KOPT-K1 (cell line): ENCODE measurements at regions not wholly inside any gene's neighbourhood (a gene's known extent, or its start where the extent isn't known, plus 50 kb on each side); places are given as distances from the start of the nearest gene placed in this dataset.
"Not testable (repeated sequence)": the region's sequence is repeated elsewhere in the genome, so short reads cannot be mapped to it uniquely, and the experiment has no call there.

Source experiments
- H3K27ac ChIP-seq: fragments of 200-600 bp; sonication (generic); 2 replicates; pipeline ENCODE4 v1.5.1; 2016; ENCODE audit warnings: antibody characterized with exemption, mild to moderate bottlenecking, low read depth, low read length; ENCODE audit not compliant: poor library complexity, severe bottlenecking
- H3K36me3 ChIP-seq: fragments of 200-600 bp; sonication (generic); 2 replicates; pipeline ENCODE4 v1.5.1; 2017; ENCODE audit warnings: antibody characterized with exemption, mild to moderate bottlenecking, low read length, moderate library complexity; ENCODE audit not compliant: insufficient read depth
- H3K9me3 ChIP-seq: fragments of 200-600 bp; sonication (generic); 2 replicates; pipeline ENCODE4 v1.5.1; 2017; ENCODE audit warnings: antibody characterized with exemption, low read length, mild to moderate bottlenecking; ENCODE audit not compliant: insufficient read depth, poor library complexity, severe bottlenecking

GRCh38 chr22:27070594-27070993 lies 413.2 kb downstream of the MIAT start:
- no peaks in the 10 kb centered on the region for H3K9me3 ChIP-seq
- no peaks in the 10 kb centered on the region for H3K36me3 ChIP-seq
- H3K27ac ChIP-seq, result no peak overlapping the region

DNA sequence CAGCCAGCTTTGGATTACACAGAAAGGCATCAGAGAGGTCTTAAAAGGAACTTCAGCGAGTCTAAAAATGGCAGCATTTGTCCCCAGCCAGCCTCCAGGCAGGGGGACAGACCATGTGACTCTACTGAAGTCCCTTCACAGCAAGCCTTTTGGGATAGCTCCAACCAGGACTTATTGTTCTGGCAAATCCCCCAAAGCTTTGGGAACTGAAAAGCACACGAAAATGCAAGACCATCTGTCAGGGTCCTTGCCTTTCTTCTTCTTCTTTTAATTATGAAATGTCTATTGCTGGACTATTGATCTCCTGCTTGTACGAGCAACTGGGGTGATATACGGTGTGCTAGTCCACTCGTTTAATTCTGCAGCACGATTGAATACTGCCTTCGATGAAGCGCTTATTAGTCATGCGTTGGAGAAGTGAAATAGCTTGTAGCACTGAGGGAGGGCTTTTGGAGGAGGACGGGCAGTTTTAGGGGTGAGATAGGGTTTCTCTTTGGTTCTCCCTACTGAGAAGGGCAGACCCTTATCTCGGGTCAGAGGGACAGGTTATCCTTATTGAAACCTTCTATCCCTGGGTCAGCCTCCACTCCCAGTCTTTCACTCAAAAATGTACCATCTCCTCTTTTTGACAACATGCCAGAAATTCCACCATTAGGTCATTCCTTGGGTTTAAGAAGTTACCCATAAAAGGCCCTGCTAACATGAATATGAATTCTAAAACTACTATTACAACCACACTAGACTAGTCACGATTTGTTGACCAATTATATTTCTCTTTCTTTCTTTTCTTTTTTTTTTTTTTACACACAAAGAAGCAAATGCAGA lies 416.4 kb downstream of the MIAT start:
- Histone ChIP-seq H3K36me3 (no peaks in the 10 kb centered on the region), H3K9me3 (no peaks in the 10 kb centered on the region), H3K27ac (no peak overlapping the region)

DNA sequence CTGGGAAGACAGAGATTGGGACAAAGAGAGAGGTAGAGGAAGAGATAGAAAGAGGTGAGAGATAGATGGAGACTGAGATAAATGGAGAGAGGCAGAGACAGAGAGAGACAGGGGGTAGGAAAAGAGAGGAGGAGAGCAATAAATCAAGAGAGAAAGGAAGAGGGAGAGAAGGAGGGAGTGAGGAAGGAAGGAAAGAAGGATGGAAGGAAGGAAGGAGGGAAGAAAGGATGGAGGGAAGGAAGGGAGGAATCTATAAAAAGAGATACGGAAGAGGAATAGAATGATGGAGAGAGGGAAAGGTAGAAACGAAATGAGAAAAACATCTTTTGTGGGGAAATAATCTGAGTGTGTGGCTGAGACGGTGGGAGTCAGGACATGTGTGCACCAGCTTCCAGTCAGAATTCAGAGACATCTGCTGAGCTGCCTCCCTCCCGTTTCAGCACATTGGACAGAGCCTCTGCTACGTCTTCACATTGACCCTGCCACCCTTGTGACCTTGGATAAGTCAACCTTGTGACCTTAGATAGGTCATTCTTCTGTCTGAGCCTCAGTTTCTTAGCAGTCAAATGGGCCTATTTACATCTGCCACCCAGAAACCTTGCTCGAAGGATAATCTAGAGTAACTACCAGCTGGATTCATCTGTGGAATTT lies 417.8 kb downstream of the MIAT start:
- Histone ChIP-seq H3K36me3 (no peaks in the 10 kb centered on the region), H3K9me3 (no peaks in the 10 kb centered on the region), H3K27ac (no peak overlapping the region)

- Histone ChIP-seq H3K36me3 (no peaks in the 10 kb centered on the region), H3K27ac (no peak overlapping the region), H3K9me3 (no peaks in the 10 kb centered on the region)
Measured at GRCh38 chr22:27075891-27076290, 418.5 kb downstream of the MIAT start.

DNA sequence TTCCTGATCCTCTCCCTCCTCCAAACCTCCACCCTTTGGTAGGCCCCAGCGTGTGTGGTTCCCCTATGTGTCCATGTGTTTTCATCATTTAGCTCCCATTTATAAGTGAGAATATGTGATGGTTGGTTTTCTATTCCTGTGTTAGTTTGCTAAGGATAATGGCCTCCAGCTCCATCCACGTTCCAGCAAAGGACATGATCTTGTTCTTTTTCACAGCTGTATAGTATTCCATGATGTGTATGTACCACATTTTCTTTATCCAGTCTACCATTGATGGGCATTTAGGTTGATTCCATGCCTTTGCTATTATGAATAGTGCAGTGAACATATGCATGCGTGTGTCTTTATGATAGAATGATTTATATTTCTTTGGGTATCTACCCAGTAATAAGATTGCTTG lies 420.7 kb downstream of the MIAT start:
- H3K36me3 ChIP-seq, H3K9me3 ChIP-seq, H3K27ac ChIP-seq: not testable (repeated sequence)

DNA sequence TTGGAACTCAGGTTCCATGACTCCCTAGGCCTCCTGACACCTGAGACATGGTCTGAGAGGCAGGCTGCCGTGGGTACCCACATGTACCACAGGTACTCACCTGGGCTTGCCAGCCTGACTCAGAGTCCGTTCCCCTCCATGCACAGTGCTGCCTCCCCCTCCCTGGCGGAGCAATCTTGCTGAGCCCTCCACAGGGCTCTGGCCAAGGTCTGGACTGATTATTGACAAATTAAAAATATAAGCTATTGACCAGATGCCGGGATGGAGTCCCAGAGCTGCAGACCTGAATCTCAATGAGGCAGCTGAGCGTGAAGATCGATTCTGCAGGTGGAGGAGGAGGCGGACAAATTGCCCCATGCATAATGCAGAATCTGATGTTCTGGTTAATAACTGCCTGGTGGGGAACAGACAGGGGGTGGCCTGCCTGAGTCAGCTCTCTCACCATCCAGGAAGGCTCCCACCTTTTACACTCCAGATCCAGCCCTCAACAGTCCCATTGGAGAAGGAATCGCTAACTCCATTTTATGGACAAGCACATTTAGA lies 422.7 kb downstream of the MIAT start:
- no peak overlapping the region for H3K27ac ChIP-seq
- no peaks in the 10 kb centered on the region for H3K9me3 ChIP-seq
- no peaks in the 10 kb centered on the region for H3K36me3 ChIP-seq

GRCh38 chr22:27080863-27081262 lies 423.5 kb downstream of the MIAT start:
- Histone ChIP-seq H3K27ac (no peak overlapping the region), H3K36me3 (no peaks in the 10 kb centered on the region), H3K9me3 (no peaks in the 10 kb centered on the region)

- H3K9me3 ChIP-seq, result no peaks in the 10 kb centered on the region
- no peaks in the 10 kb centered on the region for H3K36me3 ChIP-seq
- H3K27ac ChIP-seq, result no peak overlapping the region
Measured at GRCh38 chr22:27083610-27084009, 426.2 kb downstream of the MIAT start.

- no peaks in the 10 kb centered on the region for H3K9me3 ChIP-seq
- no peaks in the 10 kb centered on the region for H3K36me3 ChIP-seq
- H3K27ac ChIP-seq, result no peak overlapping the region
Measured at GRCh38 chr22:27084130-27084529, 426.7 kb downstream of the MIAT start.

DNA sequence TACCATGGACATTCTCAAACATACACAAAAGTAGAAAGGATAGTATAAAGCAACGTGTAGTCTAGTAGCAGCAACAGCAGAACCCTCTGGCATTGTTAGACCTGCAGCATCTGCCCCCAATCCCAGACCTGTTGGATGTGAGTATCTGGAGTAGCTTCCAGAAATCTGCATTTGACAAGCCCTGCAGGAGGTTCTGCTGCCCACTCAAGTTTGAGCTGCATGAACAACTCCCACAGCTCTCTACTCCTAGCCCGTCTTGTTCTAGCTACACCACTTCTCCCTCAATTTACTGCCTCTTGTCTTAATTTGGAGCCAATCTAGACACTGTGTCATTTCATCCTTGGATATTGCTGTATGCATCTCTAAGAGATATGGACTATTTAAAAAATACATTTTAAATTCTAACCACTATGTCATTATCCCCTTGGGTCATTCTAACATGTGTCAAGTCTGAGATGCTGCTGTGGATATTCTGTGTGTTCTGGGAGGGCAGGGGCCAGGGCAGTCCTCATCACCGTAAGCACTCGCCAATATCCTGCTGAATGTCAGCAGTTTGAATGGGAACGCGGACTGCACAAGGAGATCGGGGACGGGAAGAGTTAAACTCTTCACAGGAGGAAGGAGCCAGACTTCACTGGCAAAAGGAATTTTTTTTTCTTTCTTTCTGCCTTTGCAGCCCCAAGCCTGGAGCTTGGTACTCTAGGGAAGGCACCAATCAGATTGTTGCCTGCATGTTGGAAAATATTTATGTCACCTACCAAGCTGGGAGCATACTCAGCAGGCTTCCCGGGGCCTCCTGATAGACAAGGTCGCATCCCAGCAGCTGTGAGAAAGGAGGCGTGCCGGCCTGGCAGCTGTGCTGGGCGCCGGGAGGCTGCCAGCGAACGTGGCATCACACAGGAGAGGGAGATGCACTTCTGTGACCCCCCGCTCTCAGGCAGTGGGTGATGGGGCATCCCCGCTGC lies 429.0 kb downstream of the MIAT start:
- Histone ChIP-seq H3K9me3 (no peaks in the 10 kb centered on the region), H3K36me3 (no peaks in the 10 kb centered on the region), H3K27ac (no peak overlapping the region)

DNA sequence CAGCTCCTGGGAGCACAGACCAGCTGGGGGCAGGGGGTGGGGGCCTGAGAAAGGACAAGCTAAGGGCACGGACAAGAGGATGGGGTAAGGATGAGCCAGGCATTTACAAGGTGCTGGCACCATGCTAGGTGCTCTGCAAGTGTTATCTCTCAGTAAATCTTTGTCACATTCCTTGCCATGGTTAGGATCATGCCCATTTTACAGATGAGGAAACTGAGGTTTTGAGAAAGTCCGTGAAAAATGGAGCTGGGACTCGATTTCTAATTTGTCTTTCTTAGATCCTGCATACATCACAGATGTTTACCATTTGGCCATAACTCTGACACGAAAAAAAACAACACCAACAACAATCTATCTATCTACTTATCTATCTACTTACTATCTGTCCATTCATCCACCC lies 429.7 kb downstream of the MIAT start:
- Histone ChIP-seq H3K36me3 (no peaks in the 10 kb centered on the region), H3K27ac (no peak overlapping the region), H3K9me3 (no peaks in the 10 kb centered on the region)

- Histone ChIP-seq H3K27ac (no peak overlapping the region), H3K9me3 (no peaks in the 10 kb centered on the region), H3K36me3 (no peaks in the 10 kb centered on the region)
Measured at GRCh38 chr22:27088026-27088425, 430.6 kb downstream of the MIAT start.

GRCh38 chr22:27089264-27089663 lies 431.9 kb downstream of the MIAT start:
- H3K27ac ChIP-seq, result no peak overlapping the region
- H3K9me3 ChIP-seq, result no peaks in the 10 kb centered on the region

DNA sequence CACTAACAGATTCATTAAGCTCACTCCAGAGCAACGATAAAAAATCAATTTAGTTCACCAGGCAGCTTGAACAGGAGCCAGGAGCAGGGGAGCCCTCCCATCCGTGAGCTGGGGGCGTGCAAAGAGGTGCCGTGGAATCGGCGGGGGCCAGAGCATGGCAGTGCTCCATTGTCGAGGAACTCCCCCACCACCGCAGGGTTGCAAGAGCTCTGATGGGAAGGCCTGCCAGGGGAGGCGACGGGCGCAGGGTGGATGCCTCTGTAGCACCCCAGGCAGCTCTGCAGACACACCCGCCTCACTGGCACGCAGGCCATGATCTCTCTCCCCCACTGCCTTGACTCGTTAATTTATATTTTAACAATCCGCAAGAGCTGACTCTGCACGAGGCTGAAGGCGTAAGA lies 433.2 kb downstream of the MIAT start:
- Histone ChIP-seq H3K27ac (no peak overlapping the region), H3K36me3 (no peaks in the 10 kb centered on the region), H3K9me3 (no peaks in the 10 kb centered on the region)

More at GRCh38 chr22:27089264-27089663, 431.9 kb downstream of the MIAT start:
- H3K36me3 ChIP-seq, result no peaks in the 10 kb centered on the region

- H3K9me3 ChIP-seq, result no peaks in the 10 kb centered on the region
- H3K27ac ChIP-seq, result no peak overlapping the region
- no peaks in the 10 kb centered on the region for H3K36me3 ChIP-seq
Measured at GRCh38 chr22:27093422-27093821, 436.0 kb downstream of the MIAT start.
